Astrocyte (in vitro differentiated cells and primary cell): ENCODE measurements at regions not wholly inside any gene's neighbourhood (a gene's known extent, or its start where the extent isn't known, plus 50 kb on each side); places are given as distances from the start of the nearest gene placed in this dataset.

Experiments used
- EZH2 ChIP-seq: IDR thresholded peaks from 2 replicates; pipeline ENCODE4 v1.6.1; 2012; ENCODE audit warnings: mild to moderate bottlenecking, low read length, inconsistent platforms; ENCODE audit not compliant: insufficient read depth
- TF ChIP-seq, protein P1 (sequence below): IDR thresholded peaks from 2 replicates; pipeline ENCODE4 v1.5.1; 2011; ENCODE audit warnings: low read depth, mild to moderate bottlenecking, inconsistent platforms, low read length, moderate library complexity; ENCODE audit not compliant: insufficient read depth

DNA sequence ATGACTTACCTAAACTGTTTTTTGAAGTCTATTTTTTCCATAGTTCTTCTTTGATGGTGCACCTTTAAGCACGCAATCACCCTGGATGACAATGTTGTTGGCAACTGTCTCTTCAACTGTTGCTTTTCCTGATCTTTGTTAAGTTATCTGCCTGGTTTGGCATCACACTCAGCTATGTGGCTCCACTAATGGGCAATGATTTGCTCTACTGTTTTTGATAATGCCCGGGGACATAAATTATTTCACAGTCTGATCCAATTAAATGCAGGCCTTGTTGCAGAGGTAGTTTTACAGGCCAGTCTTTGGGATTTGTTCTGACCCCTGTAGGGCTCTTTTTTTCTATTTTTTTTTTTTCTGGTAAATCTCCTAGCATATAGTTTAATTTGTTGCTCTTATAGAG is 436.3 kb downstream of the ZNF385D start:
- TF ChIP-seq, protein P1, sequence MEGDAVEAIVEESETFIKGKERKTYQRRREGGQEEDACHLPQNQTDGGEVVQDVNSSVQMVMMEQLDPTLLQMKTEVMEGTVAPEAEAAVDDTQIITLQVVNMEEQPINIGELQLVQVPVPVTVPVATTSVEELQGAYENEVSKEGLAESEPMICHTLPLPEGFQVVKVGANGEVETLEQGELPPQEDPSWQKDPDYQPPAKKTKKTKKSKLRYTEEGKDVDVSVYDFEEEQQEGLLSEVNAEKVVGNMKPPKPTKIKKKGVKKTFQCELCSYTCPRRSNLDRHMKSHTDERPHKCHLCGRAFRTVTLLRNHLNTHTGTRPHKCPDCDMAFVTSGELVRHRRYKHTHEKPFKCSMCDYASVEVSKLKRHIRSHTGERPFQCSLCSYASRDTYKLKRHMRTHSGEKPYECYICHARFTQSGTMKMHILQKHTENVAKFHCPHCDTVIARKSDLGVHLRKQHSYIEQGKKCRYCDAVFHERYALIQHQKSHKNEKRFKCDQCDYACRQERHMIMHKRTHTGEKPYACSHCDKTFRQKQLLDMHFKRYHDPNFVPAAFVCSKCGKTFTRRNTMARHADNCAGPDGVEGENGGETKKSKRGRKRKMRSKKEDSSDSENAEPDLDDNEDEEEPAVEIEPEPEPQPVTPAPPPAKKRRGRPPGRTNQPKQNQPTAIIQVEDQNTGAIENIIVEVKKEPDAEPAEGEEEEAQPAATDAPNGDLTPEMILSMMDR = no peak
- TF ChIP-seq EZH2 = no peak
